IMR-90 (cell line): ENCODE measurements at regions not wholly inside any gene's neighbourhood (a gene's known extent, or its start where the extent isn't known, plus 50 kb on each side); places are given as distances from the start of the nearest gene placed in this dataset.

Experiments
- ATAC-seq: fragments of 200-7000 bp; cut with Tn5 transposase; 2 replicates; pipeline ENCODE4 v1.9.1; 2020; ENCODE audit warnings: low read depth, mild to moderate bottlenecking, moderate library complexity
- BruUV-seq: library from RNA; stranded (reverse); fragments of 400-500 nt; replicated peaks from 2 replicates; lab custom pipeline; 2021; lab: Mats Ljungman, UMichigan
- CTCF ChIA-PET: fragments of 300-600 bp; formaldehyde crosslinking; extraction: SDS; loops from one replicate; lab custom pipeline; 2021; ENCODE audit warnings: antibody characterized with exemption; lab: Yijun Ruan, JAX
- POLR2A ChIA-PET: fragments of 300-600 bp; sonication (Branson Sonifier 250); formaldehyde crosslinking; loops from one replicate; lab custom pipeline; 2022; ENCODE audit warnings: antibody characterized with exemption; ENCODE audit not compliant: unreplicated experiment; lab: Charles Lee
- DNase-seq: peaks from one replicate; pipeline ENCODE4 v3.0.0; 2013
- H2AFZ ChIP-seq: replicated peaks from 2 replicates; pipeline ENCODE3; 2013; ENCODE audit warnings: low read length, mild to moderate bottlenecking; ENCODE audit not compliant: poor library complexity
- H2AK5ac ChIP-seq: 2 replicates; pipeline ENCODE4 v1.6.1; 2013; ENCODE audit warnings: low read depth, low read length, inconsistent platforms
- H2AK9ac ChIP-seq: replicated peaks from 2 replicates; pipeline ENCODE3; 2013; ENCODE audit warnings: mild to moderate bottlenecking, low read depth, low read length, moderate library complexity; ENCODE audit not compliant: poor library complexity
- H2BK120ac ChIP-seq: 2 replicates; pipeline ENCODE4 v1.6.1; 2013; ENCODE audit warnings: low read depth, low read length, inconsistent platforms
- H2BK15ac ChIP-seq: 3 replicates; pipeline ENCODE4 v1.6.1; 2013; ENCODE audit warnings: low read depth, low read length, inconsistent platforms
- H2BK20ac ChIP-seq: 2 replicates; pipeline ENCODE4 v1.6.1; 2013; ENCODE audit warnings: low read depth, mild to moderate bottlenecking, inconsistent platforms, low read length, moderate library complexity
- H2BK5ac ChIP-seq: 2 replicates; pipeline ENCODE4 v1.6.1; 2013; ENCODE audit warnings: mild to moderate bottlenecking, low read depth, low read length, inconsistent platforms; ENCODE audit not compliant: poor library complexity, severe bottlenecking
- H3K14ac ChIP-seq: replicated peaks from 2 replicates; pipeline ENCODE4 v1.6.1; 2013; ENCODE audit warnings: low read depth, low read length, inconsistent platforms
- H3K18ac ChIP-seq: 2 replicates; pipeline ENCODE4 v1.6.1; 2013; ENCODE audit warnings: low read depth, low read length, control low read depth
- H3K23ac ChIP-seq: 2 replicates; pipeline ENCODE4 v1.6.1; 2013; ENCODE audit warnings: low read depth, low read length, inconsistent platforms
- H3K27ac ChIP-seq: 2 replicates; pipeline ENCODE4 v1.5.1; 2013; ENCODE audit warnings: mild to moderate bottlenecking, control low read depth, low read length; ENCODE audit not compliant: insufficient read depth
- H3K27me3 ChIP-seq: 2 replicates; pipeline ENCODE4 v1.6.1; 2013; ENCODE audit warnings: low read length; ENCODE audit not compliant: control insufficient read depth, insufficient read depth
- H3K36me3 ChIP-seq: 2 replicates; pipeline ENCODE4 v1.6.1; 2013; ENCODE audit warnings: low read length, mixed read lengths; ENCODE audit not compliant: control insufficient read depth, insufficient read depth
- H3K4ac ChIP-seq: 2 replicates; pipeline ENCODE4 v1.6.1; 2013; ENCODE audit warnings: low read depth, low read length, inconsistent platforms
- H3K4me1 ChIP-seq: 2 replicates; pipeline ENCODE4 v1.6.1; 2013; ENCODE audit warnings: low read length, mixed read lengths; ENCODE audit not compliant: control insufficient read depth, insufficient read depth
- H3K4me2 ChIP-seq: 2 replicates; pipeline ENCODE4 v1.6.1; 2013; ENCODE audit warnings: low read depth, mild to moderate bottlenecking, control low read depth, low read length, moderate library complexity
- H3K4me3 ChIP-seq: 2 replicates; pipeline ENCODE4 v1.5.1; 2013; ENCODE audit warnings: low read depth, mild to moderate bottlenecking, control low read depth, low read length, moderate library complexity; ENCODE audit not compliant: insufficient read depth
- H3K56ac ChIP-seq: 2 replicates; pipeline ENCODE4 v1.6.1; 2013; ENCODE audit warnings: low read length, inconsistent platforms; ENCODE audit not compliant: insufficient read depth; ENCODE audit errors: extremely low read depth
- H3K79me1 ChIP-seq, 2 experiments: 2 replicates each; pipeline ENCODE4 v1.6.1; 2013; ENCODE audit warnings: low read length in 2 of 2, inconsistent platforms in 1 of 2, low read depth in 1 of 2
- H3K9ac ChIP-seq: 2 replicates; pipeline ENCODE4 v1.6.1; 2013; ENCODE audit warnings: low read depth, low read length, control low read depth
- H3K9me1 ChIP-seq: 2 replicates; pipeline ENCODE4 v1.6.1; 2013; ENCODE audit warnings: low read length, inconsistent platforms; ENCODE audit not compliant: insufficient read depth
- H3K9me3 ChIP-seq: 2 replicates; pipeline ENCODE4 v1.6.1; 2013; ENCODE audit warnings: low read length; ENCODE audit not compliant: control insufficient read depth, insufficient read depth
- H4K20me1 ChIP-seq: 2 replicates; pipeline ENCODE4 v1.6.1; 2013; ENCODE audit warnings: low read length, inconsistent platforms; ENCODE audit not compliant: insufficient read depth
- H4K5ac ChIP-seq: 2 replicates; pipeline ENCODE4 v1.6.1; 2013; ENCODE audit warnings: mild to moderate bottlenecking, low read depth, low read length, control low read depth
- H4K8ac ChIP-seq, 2 experiments: 2 replicates each; pipeline ENCODE4 v1.6.1; 2013; ENCODE audit warnings: low read depth in 2 of 2, low read length in 2 of 2, control low read depth in 1 of 2, inconsistent platforms in 1 of 2
- H4K91ac ChIP-seq: 2 replicates; pipeline ENCODE4 v1.6.1; 2013; ENCODE audit warnings: low read depth, low read length, inconsistent platforms; ENCODE audit not compliant: insufficient read depth
- BHLHE40 ChIP-seq: fragments of 150-350 bp; IDR thresholded peaks from 2 replicates; pipeline ENCODE4 v1.6.1; 2016; ENCODE audit warnings: mild to moderate bottlenecking, low read depth, low read length
- CEBPB ChIP-seq: IDR thresholded peaks from 2 replicates; pipeline ENCODE4 v1.6.1; 2012; ENCODE audit warnings: low read depth, low read length, improper control_type of control experiment
- CHD1 ChIP-seq: IDR thresholded peaks from 2 replicates; pipeline ENCODE4 v1.6.1; 2012; ENCODE audit warnings: low read depth, low read length, improper control_type of control experiment
- FOS ChIP-seq: fragments of 150-350 bp; IDR thresholded peaks from 2 replicates; pipeline ENCODE4 v1.6.1; 2016; ENCODE audit warnings: low read depth, low read length
- MAFK ChIP-seq: IDR thresholded peaks from 2 replicates; pipeline ENCODE4 v1.6.1; 2012; ENCODE audit warnings: low read depth, low read length, improper control_type of control experiment
- MAZ ChIP-seq: IDR thresholded peaks from 2 replicates; pipeline ENCODE4 v1.6.1; 2012; ENCODE audit warnings: low read depth, mild to moderate bottlenecking, low read length, improper control_type of control experiment, moderate library complexity, borderline replicate concordance
- MXI1 ChIP-seq: IDR thresholded peaks from 2 replicates; pipeline ENCODE4 v1.6.1; 2012; ENCODE audit warnings: low read depth, mild to moderate bottlenecking, low read length, moderate library complexity, borderline replicate concordance
- NFE2L2 ChIP-seq: fragments of 150-350 bp; IDR thresholded peaks from 2 replicates; pipeline ENCODE4 v1.6.1; 2016; ENCODE audit warnings: low read depth, mild to moderate bottlenecking, low read length
- POLR2A ChIP-seq: IDR thresholded peaks from 2 replicates; pipeline ENCODE4 v1.6.1; 2012; ENCODE audit warnings: mild to moderate bottlenecking, low read depth, low read length
- RAD21 ChIP-seq: IDR thresholded peaks from 2 replicates; pipeline ENCODE4 v1.6.1; 2012; ENCODE audit warnings: low read length, improper control_type of control experiment
- RCOR1 ChIP-seq: IDR thresholded peaks from 2 replicates; pipeline ENCODE4 v1.6.1; 2012; ENCODE audit warnings: mild to moderate bottlenecking, low read length, improper control_type of control experiment; ENCODE audit not compliant: insufficient replicate concordance
- RFX5 ChIP-seq: IDR thresholded peaks from 2 replicates; pipeline ENCODE4 v1.8.0; 2012; ENCODE audit warnings: low read depth, mild to moderate bottlenecking, low read length, moderate library complexity
- SMC3 ChIP-seq: fragments of 150-350 bp; IDR thresholded peaks from 2 replicates; pipeline ENCODE4 v1.6.1; 2016; ENCODE audit warnings: low read depth, mild to moderate bottlenecking, antibody characterized with exemption, low read length, moderate library complexity
- WGBS, 2 experiments: methylation state at CpG; one replicate each; pipeline versions ENCODE4 v1.1.5 to v1.1.7; 2013; ENCODE audit warnings: missing lambda C conversion rate in 2 of 2; ENCODE audit not compliant: insufficient read length in 1 of 2; ENCODE audit errors: extremely low coverage in 2 of 2; 5-methylcytosine and 5-hydroxymethylcytosine counted together
- dilution Hi-C: fragments of 300-500 bp; cut with HindIII; formaldehyde crosslinking; loops from one replicate; pipeline ENCODE4 v1.14.3; 2018; ENCODE audit warnings: low sequenced_read_pairs; ENCODE audit not compliant: unreplicated experiment
- in situ Hi-C: fragments of 300-500 bp; cut with MboI; formaldehyde crosslinking; loops from 3 replicates; pipeline ENCODE4 v1.14.3; 2019; ENCODE audit warnings: low sequenced_read_pairs, inconsistent platforms, mixed read lengths
- intact Hi-C: fragments of 100-400 bp; cut with micrococcal nuclease; formaldehyde crosslinking; loops from 2 replicates; pipeline ENCODE4 v1.10.0; 2022
- TF ChIP-seq, protein P1 (sequence below): fragments of 150-350 bp; IDR thresholded peaks from 2 replicates; pipeline ENCODE4 v1.6.1; 2016; ENCODE audit warnings: low read depth, mild to moderate bottlenecking, low read length, moderate library complexity, borderline replicate concordance
- TF ChIP-seq, protein P2 (sequence below): conservative IDR thresholded peaks from 2 replicates; pipeline ENCODE4 v1.5.1; 2012; ENCODE audit warnings: mild to moderate bottlenecking, low read depth, low read length, improper control_type of control experiment
- TF ChIP-seq, protein P3 (sequence below): fragments of 150-350 bp; IDR thresholded peaks from 2 replicates; pipeline ENCODE4 v1.6.1; 2017; ENCODE audit warnings: mild to moderate bottlenecking, antibody characterized with exemption, low read length, low read depth

DNA sequence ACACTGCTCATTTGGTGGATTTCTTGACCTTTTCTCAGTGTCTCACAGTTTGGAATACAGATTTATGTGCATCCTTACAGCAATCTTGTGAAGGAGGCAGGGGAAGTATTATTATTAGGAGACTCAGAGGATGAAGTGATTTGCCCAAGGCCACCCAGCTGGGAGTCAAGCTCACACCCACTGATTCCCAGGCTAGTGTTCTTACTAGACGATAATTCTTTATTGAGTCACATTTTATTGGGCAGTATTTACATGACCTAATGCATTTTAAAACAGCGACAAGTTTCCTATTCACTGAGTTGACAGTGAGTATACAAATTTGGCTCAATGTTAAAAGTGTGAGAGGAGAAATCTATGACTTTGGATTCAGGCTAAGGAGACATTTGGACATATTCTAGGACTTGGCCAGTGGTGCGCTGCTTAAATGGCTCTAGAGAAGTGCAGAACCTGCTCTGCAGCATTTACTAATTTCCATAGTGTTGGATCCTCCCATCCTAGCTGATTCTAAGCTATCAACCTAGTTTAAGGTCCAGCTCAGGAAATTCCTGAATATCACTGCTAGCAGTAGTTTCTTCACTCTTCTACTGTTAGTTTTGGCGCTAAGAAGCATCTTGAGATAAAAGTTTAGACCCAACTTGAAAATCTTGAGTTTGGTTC, 199.3 kb downstream of the MTX2 start:
- ATAC-seq, result no peak
- no peak overlapping the region for H2AFZ ChIP-seq
- H4K91ac ChIP-seq, result no peak overlapping the region
- no peaks in the 10 kb centered on the region for H3K9me3 ChIP-seq
- no peak overlapping the region for H2AK5ac ChIP-seq
- H4K20me1 ChIP-seq, result no peaks in the 10 kb centered on the region
- H3K9ac ChIP-seq, result no peak overlapping the region
- no peak overlapping the region for H3K23ac ChIP-seq
- no peak overlapping the region for H3K14ac ChIP-seq
- no peak overlapping the region for H2AK9ac ChIP-seq
- H2BK120ac ChIP-seq, result no peak overlapping the region
- H3K9me1 ChIP-seq, result no peaks in the 10 kb centered on the region
- no peak overlapping the region for H3K27ac ChIP-seq
- H3K4me2 ChIP-seq, result no peak overlapping the region
- no peaks in the 10 kb centered on the region for H3K36me3 ChIP-seq
- no peak overlapping the region for H2BK5ac ChIP-seq
- no peak overlapping the region for H3K56ac ChIP-seq
- ChIA-PET CTCF (interaction anchor here (0.5 kb wide), 1 partner anchor 160 kb away, joined by 4 read pairs; no protein-coding TSS in a partner anchor), POLR2A (no interaction called here)
- no peaks in the 10 kb centered on the region for H3K4me1 ChIP-seq
- no peak overlapping the region for H2BK15ac ChIP-seq
- intact Hi-C loops, result no loop called here
- no TSS peak for BruUV-seq
- peaks cover 17% of the 10 kb centered on the region for H3K27me3 ChIP-seq
- H3K4me3 ChIP-seq, result no peak overlapping the region
- H3K79me1 ChIP-seq, result no peaks in the 10 kb centered on the region
- TF ChIP-seq SMC3 (no peak), NFE2L2 (no peak), MXI1 (no peak), MAZ (no peak), RCOR1 (no peak), BHLHE40 (no peak), RFX5 (no peak), MAFK (no peak), POLR2A (no peak), FOS (no peak), CEBPB (no peak), RAD21 (no peak), CHD1 (no peak)
- TF ChIP-seq, protein P1, sequence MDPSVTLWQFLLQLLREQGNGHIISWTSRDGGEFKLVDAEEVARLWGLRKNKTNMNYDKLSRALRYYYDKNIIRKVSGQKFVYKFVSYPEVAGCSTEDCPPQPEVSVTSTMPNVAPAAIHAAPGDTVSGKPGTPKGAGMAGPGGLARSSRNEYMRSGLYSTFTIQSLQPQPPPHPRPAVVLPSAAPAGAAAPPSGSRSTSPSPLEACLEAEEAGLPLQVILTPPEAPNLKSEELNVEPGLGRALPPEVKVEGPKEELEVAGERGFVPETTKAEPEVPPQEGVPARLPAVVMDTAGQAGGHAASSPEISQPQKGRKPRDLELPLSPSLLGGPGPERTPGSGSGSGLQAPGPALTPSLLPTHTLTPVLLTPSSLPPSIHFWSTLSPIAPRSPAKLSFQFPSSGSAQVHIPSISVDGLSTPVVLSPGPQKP, result no peak
- TF ChIP-seq, protein P2, sequence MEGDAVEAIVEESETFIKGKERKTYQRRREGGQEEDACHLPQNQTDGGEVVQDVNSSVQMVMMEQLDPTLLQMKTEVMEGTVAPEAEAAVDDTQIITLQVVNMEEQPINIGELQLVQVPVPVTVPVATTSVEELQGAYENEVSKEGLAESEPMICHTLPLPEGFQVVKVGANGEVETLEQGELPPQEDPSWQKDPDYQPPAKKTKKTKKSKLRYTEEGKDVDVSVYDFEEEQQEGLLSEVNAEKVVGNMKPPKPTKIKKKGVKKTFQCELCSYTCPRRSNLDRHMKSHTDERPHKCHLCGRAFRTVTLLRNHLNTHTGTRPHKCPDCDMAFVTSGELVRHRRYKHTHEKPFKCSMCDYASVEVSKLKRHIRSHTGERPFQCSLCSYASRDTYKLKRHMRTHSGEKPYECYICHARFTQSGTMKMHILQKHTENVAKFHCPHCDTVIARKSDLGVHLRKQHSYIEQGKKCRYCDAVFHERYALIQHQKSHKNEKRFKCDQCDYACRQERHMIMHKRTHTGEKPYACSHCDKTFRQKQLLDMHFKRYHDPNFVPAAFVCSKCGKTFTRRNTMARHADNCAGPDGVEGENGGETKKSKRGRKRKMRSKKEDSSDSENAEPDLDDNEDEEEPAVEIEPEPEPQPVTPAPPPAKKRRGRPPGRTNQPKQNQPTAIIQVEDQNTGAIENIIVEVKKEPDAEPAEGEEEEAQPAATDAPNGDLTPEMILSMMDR, result no peak
- TF ChIP-seq, protein P3, sequence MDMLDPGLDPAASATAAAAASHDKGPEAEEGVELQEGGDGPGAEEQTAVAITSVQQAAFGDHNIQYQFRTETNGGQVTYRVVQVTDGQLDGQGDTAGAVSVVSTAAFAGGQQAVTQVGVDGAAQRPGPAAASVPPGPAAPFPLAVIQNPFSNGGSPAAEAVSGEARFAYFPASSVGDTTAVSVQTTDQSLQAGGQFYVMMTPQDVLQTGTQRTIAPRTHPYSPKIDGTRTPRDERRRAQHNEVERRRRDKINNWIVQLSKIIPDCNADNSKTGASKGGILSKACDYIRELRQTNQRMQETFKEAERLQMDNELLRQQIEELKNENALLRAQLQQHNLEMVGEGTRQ, result no peak
- in situ Hi-C loops, result no loop called here
- WGBS, 2 experiments, result no CpG with 5 or more reads among the region's 4 CpGs
- DNase-seq, result no peak
- H4K8ac ChIP-seq, result no peak overlapping the region
- H3K18ac ChIP-seq, result no peak overlapping the region
- H2BK20ac ChIP-seq, result no peak overlapping the region
- dilution Hi-C loops, result no loop called here
- no peak overlapping the region for H3K4ac ChIP-seq
- H4K5ac ChIP-seq, result no peak overlapping the region
